ENCODE measurements at regions not wholly inside any gene's neighbourhood (a gene's known extent, or its start where the extent isn't known, plus 50 kb on each side); places are given as distances from the start of the nearest gene placed in this dataset.

- Histone ChIP-seq H2AFZ (ENCODE audit: low read depth, low read length, severe bottlenecking) (no peak overlapping the region), H3K79me2 (ENCODE audit: insufficient read depth, low read length) (no peaks in the 10 kb centered on the region), H4K20me1 (ENCODE audit: low read depth, low read length) (no peaks in the 10 kb centered on the region), H3K27me3 (ENCODE audit: low read length) (no peaks in the 10 kb centered on the region), H3K9me3 (ENCODE audit: insufficient read depth, low read length) (no peaks in the 10 kb centered on the region), H3K27ac (ENCODE audit: low read depth, low read length) (no peak overlapping the region), H3K9me2 (replicated peaks; ENCODE audit: insufficient read depth, low read length) (no peaks in the 10 kb centered on the region), H3K9ac (ENCODE audit: low read length) (no peak overlapping the region), H3F3A (ENCODE audit: insufficient read depth) (no peaks in the 10 kb centered on the region), H3K36me3 (ENCODE audit: low read length) (no peaks in the 10 kb centered on the region), H3K4me2 (ENCODE audit: low read depth, low read length, poor library complexity, severe bottlenecking) (no peak overlapping the region), H3K4me3 (ENCODE audit: insufficient read depth, low read length, poor library complexity, severe bottlenecking) (no peak overlapping the region)
- TF ChIP-seq EZH2phosphoT487 (conservative IDR thresholded peaks at IDR 0.05; ENCODE audit: low read length) (no peak), CTCF (IDR thresholded peaks at IDR 0.05; ENCODE audit: insufficient read depth, low read length, poor library complexity, severe bottlenecking) (no peak)
These were observed 101.5 kb downstream of the SHANK2 start for GRCh38 chr11:71150859-71151258.

- TF ChIP-seq CTCF (IDR thresholded peaks at IDR 0.05; ENCODE audit: insufficient read depth, low read length, poor library complexity, severe bottlenecking), result no peak
- H3K4me3 ChIP-seq (ENCODE audit: insufficient read depth, low read length, poor library complexity, severe bottlenecking), result no peak overlapping the region
- no peak overlapping the region for H3K27ac ChIP-seq (ENCODE audit: low read depth, low read length)
- no peaks in the 10 kb centered on the region for H3K27me3 ChIP-seq (ENCODE audit: low read length)
- H4K20me1 ChIP-seq (ENCODE audit: low read depth, low read length), result no peaks in the 10 kb centered on the region
- H3K36me3 ChIP-seq (ENCODE audit: low read length), result no peaks in the 10 kb centered on the region
- no peaks in the 10 kb centered on the region for H3K9me2 ChIP-seq (replicated peaks; ENCODE audit: insufficient read depth, low read length)
- H3K79me2 ChIP-seq (ENCODE audit: insufficient read depth, low read length), result no peaks in the 10 kb centered on the region
- H3F3A ChIP-seq (ENCODE audit: insufficient read depth), result no peaks in the 10 kb centered on the region
- H2AFZ ChIP-seq (ENCODE audit: low read depth, low read length, severe bottlenecking), result no peak overlapping the region
- H3K9me3 ChIP-seq (ENCODE audit: insufficient read depth, low read length), result no peaks in the 10 kb centered on the region
- no peak overlapping the region for H3K9ac ChIP-seq (ENCODE audit: low read length)
- H3K4me2 ChIP-seq (ENCODE audit: low read depth, low read length, poor library complexity, severe bottlenecking), result no peak overlapping the region
These were observed 103.7 kb downstream of the SHANK2 start for GRCh38 chr11:71148716-71149115.

GRCh38 chr11:71147331-71147730 is 105.0 kb downstream of the SHANK2 start:
- no peaks in the 10 kb centered on the region for H3K9me2 ChIP-seq (replicated peaks; ENCODE audit: insufficient read depth, low read length)
- H2AFZ ChIP-seq (ENCODE audit: low read depth, low read length, severe bottlenecking), result no peak overlapping the region
- H3K4me3 ChIP-seq (ENCODE audit: insufficient read depth, low read length, poor library complexity, severe bottlenecking), result no peak overlapping the region
- H3K9ac ChIP-seq (ENCODE audit: low read length), result no peak overlapping the region
- H3K27ac ChIP-seq (ENCODE audit: low read depth, low read length), result no peak overlapping the region
- no peaks in the 10 kb centered on the region for H4K20me1 ChIP-seq (ENCODE audit: low read depth, low read length)
- H3K4me2 ChIP-seq (ENCODE audit: low read depth, low read length, poor library complexity, severe bottlenecking), result no peak overlapping the region
- H3K27me3 ChIP-seq (ENCODE audit: low read length), result no peaks in the 10 kb centered on the region
- H3F3A ChIP-seq (ENCODE audit: insufficient read depth), result no peaks in the 10 kb centered on the region
- TF ChIP-seq CTCF (IDR thresholded peaks at IDR 0.05; ENCODE audit: insufficient read depth, low read length, poor library complexity, severe bottlenecking) (no peak), EZH2phosphoT487 (conservative IDR thresholded peaks at IDR 0.05; ENCODE audit: low read length) (no peak)
- H3K36me3 ChIP-seq (ENCODE audit: low read length), result no peaks in the 10 kb centered on the region
- H3K79me2 ChIP-seq (ENCODE audit: insufficient read depth, low read length), result no peaks in the 10 kb centered on the region
- no peaks in the 10 kb centered on the region for H3K9me3 ChIP-seq (ENCODE audit: insufficient read depth, low read length)

GRCh38 chr11:71146846-71147245 is 105.5 kb downstream of the SHANK2 start:
- no peak overlapping the region for H3K4me3 ChIP-seq (ENCODE audit: insufficient read depth, low read length, poor library complexity, severe bottlenecking)
- H4K20me1 ChIP-seq (ENCODE audit: low read depth, low read length), result no peaks in the 10 kb centered on the region
- no peaks in the 10 kb centered on the region for H3K9me2 ChIP-seq (replicated peaks; ENCODE audit: insufficient read depth, low read length)
- no peaks in the 10 kb centered on the region for H3K27me3 ChIP-seq (ENCODE audit: low read length)
- H2AFZ ChIP-seq (ENCODE audit: low read depth, low read length, severe bottlenecking), result no peak overlapping the region
- no peak for TF ChIP-seq EZH2phosphoT487 (conservative IDR thresholded peaks at IDR 0.05; ENCODE audit: low read length)
- no peak for TF ChIP-seq CTCF (IDR thresholded peaks at IDR 0.05; ENCODE audit: insufficient read depth, low read length, poor library complexity, severe bottlenecking)
- no peaks in the 10 kb centered on the region for H3K9me3 ChIP-seq (ENCODE audit: insufficient read depth, low read length)
- H3K27ac ChIP-seq (ENCODE audit: low read depth, low read length), result no peak overlapping the region
- H3F3A ChIP-seq (ENCODE audit: insufficient read depth), result no peaks in the 10 kb centered on the region
- H3K9ac ChIP-seq (ENCODE audit: low read length), result no peak overlapping the region
- H3K79me2 ChIP-seq (ENCODE audit: insufficient read depth, low read length), result no peaks in the 10 kb centered on the region
- H3K36me3 ChIP-seq (ENCODE audit: low read length), result no peaks in the 10 kb centered on the region
- H3K4me2 ChIP-seq (ENCODE audit: low read depth, low read length, poor library complexity, severe bottlenecking), result no peak overlapping the region
